NCI-H526 treated with DMSO at 0.1 percent for 48 hours (cell line): ENCODE measurements at regions not wholly inside any gene's neighbourhood (a gene's known extent, or its start where the extent isn't known, plus 50 kb on each side); places are given as distances from the start of the nearest gene placed in this dataset.
"Not testable (repeated sequence)": the region's sequence is repeated elsewhere in the genome, so short reads cannot be mapped to it uniquely, and the experiment has no call there.

Experiments used
- DNase-seq: peaks from one replicate; lab custom pipeline; 2025; lab: John Stamatoyannopoulos, UW

DNA sequence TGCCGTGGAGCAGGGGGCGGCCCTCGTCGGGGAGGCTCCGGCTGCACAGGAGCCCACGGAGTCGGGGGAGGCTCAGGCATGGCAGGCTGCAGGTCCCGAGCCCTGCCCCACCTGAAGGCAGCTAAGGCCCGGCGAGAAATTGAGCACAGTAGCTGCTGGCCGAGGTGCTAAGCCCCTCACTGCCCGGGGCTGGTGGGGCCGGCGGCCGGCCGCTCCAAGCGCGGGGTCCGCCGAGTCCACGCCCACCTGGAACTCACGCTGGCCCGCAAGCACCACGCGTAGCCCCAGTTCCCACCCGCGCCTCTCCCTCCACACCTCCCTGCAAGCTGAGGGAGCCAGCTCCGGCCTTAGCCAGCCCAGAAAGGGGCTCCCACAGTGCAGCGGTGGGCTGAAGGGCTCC lies 589.4 kb downstream of the PPP4R3C start:
- DNase-seq, result no peak

DNA sequence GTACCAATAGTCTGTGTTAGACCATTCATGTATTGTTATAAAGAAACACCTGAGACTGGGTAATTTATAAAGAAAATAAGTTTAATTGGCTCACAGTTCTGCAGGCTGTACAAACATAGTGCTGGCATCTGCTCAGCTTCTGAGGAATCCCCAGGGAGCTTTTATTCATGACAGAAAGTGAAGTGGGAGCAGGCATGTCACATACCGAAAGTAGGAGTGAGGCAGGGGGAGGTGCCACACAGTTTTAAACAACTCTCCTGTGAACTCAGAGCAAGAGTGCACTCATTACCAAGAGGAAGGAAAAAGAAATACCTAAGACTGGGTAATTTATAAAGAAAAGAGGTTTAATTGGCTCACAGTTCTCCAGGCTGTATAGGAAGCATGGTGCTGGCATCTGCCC lies 591.2 kb downstream of the PPP4R3C start:
- DNase-seq, result no peak

GRCh38 chrX:26851981-26852380 lies 611.2 kb downstream of the PPP4R3C start:
- DNase-seq, result peak; percentile 28

DNA sequence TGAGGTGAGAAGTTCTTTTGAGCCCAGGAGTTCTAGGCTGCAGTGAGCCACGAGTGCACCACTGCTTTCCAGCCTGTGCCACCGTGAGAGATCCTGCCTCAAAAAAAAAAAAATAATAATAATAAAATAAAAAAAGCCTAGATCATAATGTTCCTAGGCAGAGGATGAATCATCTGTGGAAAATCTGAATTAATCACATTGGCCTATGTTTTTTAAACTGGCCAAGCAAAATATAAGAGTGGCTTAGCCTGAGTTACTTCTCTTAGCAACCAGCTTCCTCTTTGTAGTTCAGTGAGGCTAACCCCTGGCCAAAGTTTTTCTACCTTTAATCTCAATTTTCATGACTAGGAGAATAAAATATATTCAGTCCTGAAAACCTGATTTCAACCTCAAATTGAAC lies 614.6 kb downstream of the PPP4R3C start:
- DNase-seq, result no peak

GRCh38 chrX:26845056-26845455 lies 618.1 kb downstream of the PPP4R3C start:
- no peak for DNase-seq

DNA sequence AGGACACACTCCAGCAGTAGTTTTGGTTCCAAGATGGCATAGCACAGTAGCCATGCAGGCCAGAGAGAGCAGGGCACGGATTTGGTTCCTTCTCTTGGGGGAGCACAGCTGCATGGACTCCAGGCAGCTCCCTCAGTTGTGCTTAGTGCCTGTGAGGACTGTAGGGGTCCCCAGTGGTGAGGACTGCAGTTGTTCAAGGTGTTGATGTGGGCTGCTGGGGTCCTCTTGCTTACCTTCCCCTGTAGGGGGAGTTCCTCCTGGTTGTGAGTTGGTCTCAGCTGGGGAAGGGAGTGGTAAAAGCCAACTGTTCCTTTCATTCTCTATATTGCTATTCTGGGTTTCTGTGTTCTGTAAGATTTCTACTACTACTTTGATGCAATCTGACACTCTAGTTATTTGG lies 606.5 kb downstream of the MAGEB5 start:
- no peak for DNase-seq

GRCh38 chrX:26789751-26790150 lies 573.8 kb downstream of the MAGEB5 start:
- no peak for DNase-seq

DNA sequence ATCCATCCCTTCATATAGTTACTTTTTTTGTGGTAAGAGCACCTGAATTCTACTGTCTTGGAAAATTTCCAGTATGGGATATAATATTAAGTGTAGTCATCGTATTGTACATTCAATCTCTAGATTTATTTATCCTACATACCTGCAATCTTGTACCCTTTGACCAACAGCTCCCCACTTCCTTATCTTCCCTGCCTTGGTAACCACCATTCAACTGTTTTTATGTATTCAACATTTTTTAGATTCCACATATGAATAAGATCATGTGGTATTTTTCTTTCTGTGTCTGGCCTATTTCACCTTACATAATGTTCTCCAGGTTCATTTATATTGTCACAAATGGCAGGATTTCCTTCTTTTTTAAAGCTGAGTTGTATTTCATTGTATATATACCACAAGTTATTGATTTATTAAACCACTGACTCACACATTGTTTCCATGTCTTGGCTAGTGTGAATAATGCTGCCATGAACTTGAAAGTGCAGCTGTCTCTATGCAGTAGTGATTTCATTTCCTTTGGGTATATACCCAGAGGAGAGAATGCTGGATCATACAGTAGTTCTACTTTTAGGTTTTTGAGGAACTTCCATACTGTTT lies 572.5 kb downstream of the MAGEB5 start:
- DNase-seq, result no peak

DNA sequence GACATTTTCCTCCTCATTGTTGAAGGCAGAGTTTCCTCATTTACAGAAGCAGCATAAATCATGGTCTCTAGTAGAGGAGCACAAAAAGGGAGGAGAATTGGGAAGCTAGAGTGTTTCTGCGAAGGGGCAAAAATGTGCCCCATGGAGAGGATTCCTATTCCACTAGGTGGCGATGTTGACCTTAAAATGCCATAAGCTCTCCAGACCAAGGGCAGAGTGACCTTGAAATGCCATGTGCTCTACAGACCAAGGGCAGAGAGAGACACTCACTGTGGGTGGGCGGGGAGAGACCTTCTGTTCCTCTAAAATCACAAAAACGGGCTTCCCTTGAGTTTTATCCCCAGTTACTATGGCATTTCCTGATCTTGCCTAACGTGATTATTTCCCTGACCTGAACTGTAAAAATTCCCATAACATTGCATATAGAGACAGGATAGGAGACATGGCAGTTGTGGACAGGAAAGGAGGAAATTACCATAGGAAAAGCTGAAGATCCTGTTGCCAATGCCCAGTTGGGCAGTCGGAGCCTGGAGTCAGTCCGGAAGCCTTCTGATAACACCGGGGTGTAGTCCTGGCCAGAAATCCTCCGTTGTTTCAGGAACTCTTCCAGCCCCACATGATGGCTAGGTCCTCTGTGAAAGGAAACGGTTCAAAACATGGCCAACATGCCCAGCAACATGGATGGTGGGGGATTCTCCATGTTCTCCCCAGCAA lies 567.7 kb downstream of the MAGEB5 start:
- no peak for DNase-seq

DNA sequence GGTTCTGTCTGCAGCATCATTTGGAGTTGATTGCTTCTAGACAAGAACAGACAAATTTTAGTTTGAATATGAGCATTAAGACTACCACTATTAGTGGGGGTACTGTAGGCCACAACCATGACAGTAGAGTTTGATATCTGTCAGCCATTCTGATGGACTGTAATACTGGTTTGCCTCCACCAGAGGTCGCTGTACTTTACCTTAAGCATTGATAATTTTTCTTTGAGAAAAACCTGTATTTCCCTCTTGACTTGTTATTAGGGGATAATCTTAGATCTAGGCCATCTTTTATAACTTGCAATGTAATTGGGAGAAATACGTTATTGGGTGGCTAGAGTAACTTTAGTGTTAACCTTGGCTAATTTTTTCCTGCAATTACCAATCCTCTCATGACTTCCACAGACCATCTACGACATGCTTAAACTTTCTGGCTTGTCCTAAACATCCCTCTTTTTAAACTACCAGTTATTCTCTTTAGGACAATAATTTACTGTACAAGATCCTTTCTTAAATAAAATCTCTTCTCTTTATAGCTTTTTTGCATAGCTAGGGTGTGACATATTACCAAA lies 562.4 kb downstream of the MAGEB5 start:
- DNase-seq, result no peak

- DNase-seq, result no peak
Observed at GRCh38 chrX:26762253-26762652, 546.3 kb downstream of the MAGEB5 start.

GRCh38 chrX:26755760-26756159 lies 539.8 kb downstream of the MAGEB5 start:
- not testable (repeated sequence) for DNase-seq

- DNase-seq, result no peak
Observed at GRCh38 chrX:26747877-26748276, 531.9 kb downstream of the MAGEB5 start.

GRCh38 chrX:26722666-26723428 lies 506.9 kb downstream of the MAGEB5 start:
- no peak for DNase-seq

DNA sequence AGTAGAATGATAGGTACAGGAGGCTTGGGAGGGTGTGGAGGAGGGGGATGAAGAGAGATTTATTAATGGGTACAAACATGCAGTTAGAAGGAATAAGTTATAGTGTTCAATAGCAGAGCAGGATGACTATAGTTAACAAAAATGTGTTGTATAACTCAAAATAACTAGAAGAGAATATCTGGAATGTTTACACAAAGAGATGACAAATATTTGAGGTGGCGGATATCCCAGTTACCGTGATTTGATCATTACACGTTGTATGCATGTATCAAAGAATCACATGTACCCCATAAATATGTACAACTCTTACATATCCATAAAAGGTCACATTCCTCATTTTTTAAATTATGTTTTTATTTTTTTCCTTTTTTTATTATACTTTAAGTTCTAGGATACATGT lies 456.6 kb downstream of the MAGEB5 start:
- no peak for DNase-seq

- DNase-seq, result no peak
Observed at GRCh38 chrX:26670521-26670920, 454.6 kb downstream of the MAGEB5 start.

DNA sequence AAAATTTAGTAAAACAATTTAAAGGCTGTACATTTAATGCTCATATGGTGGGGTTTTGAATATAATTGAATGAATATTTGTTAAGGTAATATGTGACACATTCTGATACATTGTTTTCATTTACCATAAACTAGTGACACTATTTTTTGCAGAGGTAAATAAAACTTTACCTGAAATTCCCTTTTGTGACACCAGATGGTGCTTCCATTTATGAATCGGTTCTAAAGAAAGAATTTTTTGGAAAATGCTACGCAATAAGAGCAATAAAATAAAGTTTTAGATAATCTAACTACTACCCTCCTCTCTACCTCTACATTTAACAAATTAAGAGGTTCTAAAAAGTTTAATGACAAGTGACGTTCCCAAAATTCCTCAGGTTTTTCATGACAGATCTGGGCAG lies 448.9 kb downstream of the MAGEB5 start:
- no peak for DNase-seq

DNA sequence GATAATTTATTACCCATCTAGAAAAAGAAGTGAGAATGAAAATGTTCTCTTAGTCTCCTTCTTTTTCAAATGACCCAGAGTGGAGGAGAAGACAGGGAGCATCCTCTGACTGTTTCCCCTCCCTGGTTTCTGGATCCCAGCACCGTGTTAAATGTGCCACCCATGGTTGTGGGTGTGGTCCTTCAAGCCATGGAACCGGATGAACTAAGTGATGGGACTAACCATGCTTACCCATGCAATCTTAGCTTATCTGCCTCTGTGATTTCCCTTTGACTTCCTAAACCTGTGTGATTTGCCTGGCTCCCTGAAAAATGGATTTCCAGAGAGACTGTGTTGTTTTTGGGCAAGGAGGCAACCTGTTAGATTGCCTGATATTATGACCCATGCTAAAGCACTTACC lies 437.1 kb downstream of the MAGEB5 start:
- DNase-seq, result no peak

GRCh38 chrX:26651755-26652154 lies 435.8 kb downstream of the MAGEB5 start:
- DNase-seq, result no peak

DNA sequence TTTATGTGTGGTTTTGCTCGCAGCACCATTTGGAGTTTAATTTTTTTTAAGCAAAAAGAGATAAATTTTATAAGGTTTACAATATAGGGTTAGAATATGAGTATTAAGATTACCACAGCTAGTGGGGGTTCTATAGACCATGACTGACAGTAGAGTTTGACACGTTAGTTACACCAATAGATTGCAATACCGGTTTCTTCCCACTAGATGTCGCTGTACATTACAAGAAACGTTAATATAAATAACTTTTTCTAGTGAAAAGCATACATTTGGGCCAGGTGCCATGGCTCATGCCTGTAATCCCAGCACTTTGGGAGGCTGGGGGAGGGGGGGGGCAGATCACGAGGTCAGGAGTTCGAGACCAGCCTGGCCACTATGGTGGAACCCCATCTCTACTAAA lies 433.6 kb downstream of the MAGEB5 start:
- DNase-seq, result peak; percentile 10

DNA sequence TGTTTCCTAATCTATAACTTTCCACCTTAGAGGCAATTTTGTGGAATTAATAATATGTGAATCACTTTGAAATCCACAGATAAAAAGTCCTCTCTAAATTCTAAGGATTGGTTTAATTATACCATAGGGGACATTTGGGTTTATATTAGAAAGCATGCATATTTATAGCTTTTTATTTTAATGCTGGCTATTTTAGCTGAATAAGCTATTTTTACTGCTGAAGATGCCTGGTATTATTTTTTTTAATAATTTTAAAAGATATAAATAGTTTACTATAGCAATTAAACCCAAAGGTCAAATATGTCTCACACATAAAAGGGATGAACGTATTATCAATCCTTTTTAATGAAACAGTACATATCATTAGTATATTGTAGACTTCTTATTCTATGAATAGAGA lies 415.4 kb downstream of the MAGEB5 start:
- no peak for DNase-seq

- DNase-seq, result no peak
Observed at GRCh38 chrX:26613956-26614355, 398.0 kb downstream of the MAGEB5 start.

DNA sequence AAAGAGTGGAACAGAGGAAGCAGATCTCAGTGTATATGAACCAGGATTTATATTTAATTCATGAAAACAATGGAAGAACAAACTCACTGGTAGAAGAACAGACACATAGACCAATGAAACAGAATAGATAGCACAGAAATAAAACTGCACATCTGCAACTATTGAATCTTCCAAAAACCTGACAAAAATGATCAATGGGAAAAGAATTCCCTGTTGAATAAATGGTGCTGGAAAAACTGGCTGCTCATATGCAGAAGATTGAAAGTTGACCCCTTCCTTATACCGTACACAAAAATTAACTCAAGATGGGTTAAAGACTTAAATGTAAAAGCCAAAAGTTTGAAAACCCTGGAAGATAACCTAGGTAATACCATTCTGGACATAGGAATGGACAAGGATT lies 391.0 kb downstream of the MAGEB5 start:
- no peak for DNase-seq
